ENCODE measurements at regions not wholly inside any gene's neighbourhood (a gene's known extent, or its start where the extent isn't known, plus 50 kb on each side); places are given as distances from the start of the nearest gene placed in this dataset.

GRCh38 chr10:93245779-93246178 lies 172.1 kb downstream of the CYP26A1 start:
- DNase-seq (ENCODE audit: low spot score): no peak
- ATAC-seq: peak; percentile 42
- intact Hi-C loops (cut with DNase I): no loop called here

GRCh38 chr10:93248583-93249227 lies 175.0 kb downstream of the CYP26A1 start:
- no peak for ATAC-seq
- no peak for DNase-seq (ENCODE audit: low spot score)
- intact Hi-C loops (cut with DNase I): no loop called here

GRCh38 chr10:93250010-93250409 lies 176.3 kb downstream of the CYP26A1 start:
- ATAC-seq: no peak
- intact Hi-C loops (cut with DNase I): no loop called here
- no peak for DNase-seq (ENCODE audit: low spot score)

GRCh38 chr10:93254180-93254853 lies 180.6 kb downstream of the CYP26A1 start:
- no peak for DNase-seq (ENCODE audit: low spot score)

GRCh38 chr10:93255546-93255945 lies 181.9 kb downstream of the CYP26A1 start:
- intact Hi-C loops (cut with DNase I): no loop called here
- DNase-seq (ENCODE audit: low spot score): no peak
- ATAC-seq: no peak

More at GRCh38 chr10:93254180-93254853, 180.6 kb downstream of the CYP26A1 start:
- no peak for ATAC-seq
- intact Hi-C loops (cut with DNase I): no loop called here
